Vagina (tissue), 2 donors: ENCODE measurements at regions not wholly inside any gene's neighbourhood (a gene's known extent, or its start where the extent isn't known, plus 50 kb on each side); places are given as distances from the start of the nearest gene placed in this dataset.

Source experiments
- DNase-seq, 2 donors: peaks; one replicate each; pipeline ENCODE4 v3.0.0-alpha.2; 2017; ENCODE audit errors: extremely low spot score in 2 of 2
- H3K27ac ChIP-seq: fragments of 200-600 bp; sonication (generic); one replicate; pipeline ENCODE4 v1.5.1; 2019
- H3K27me3 ChIP-seq: fragments of 200-600 bp; sonication (generic); one replicate; pipeline ENCODE4 v1.5.1; 2019
- H3K36me3 ChIP-seq, 2 donors: fragments of 200-600 bp; sonication (generic); one replicate each; pipeline ENCODE4 v1.5.1; 2017 to 2019
- H3K4me1 ChIP-seq: fragments of 200-600 bp; sonication (generic); one replicate; pipeline ENCODE4 v1.5.1; 2019
- H3K4me3 ChIP-seq, 2 donors: fragments of 200-600 bp; sonication (generic); 1 replicate in 1 of 2; 2 replicates in 1 of 2; pipeline ENCODE4 v1.5.1; 2016 to 2019
- H3K9me3 ChIP-seq: fragments of 200-600 bp; sonication (generic); one replicate; pipeline ENCODE4 v1.5.1; 2019
- CTCF ChIP-seq, 3 experiments: fragments of 450-650 bp in 2 of 3; fragments of 200-600 bp in 1 of 3; sonication (generic) in 1 of 3; IDR thresholded peaks; one replicate each; pipeline ENCODE4 v1.5.1; 2017 to 2019; ENCODE audit warnings: antibody characterized with exemption in 3 of 3, mild to moderate bottlenecking in 2 of 3, moderate library complexity in 2 of 3
- POLR2A ChIP-seq, 2 donors: fragments of 450-650 bp; IDR thresholded peaks; one replicate each; pipeline ENCODE4 v1.6.1; 2017; ENCODE audit warnings: antibody characterized with exemption in 2 of 2, mild to moderate bottlenecking in 2 of 2, moderate library complexity in 2 of 2
- POLR2AphosphoS5 ChIP-seq, 2 donors: sonication (generic); formaldehyde crosslinking; IDR thresholded peaks; one replicate each; pipeline ENCODE4 v1.9.0; 2017; ENCODE audit warnings: antibody characterized with exemption in 2 of 2, mild to moderate bottlenecking in 2 of 2, low read depth in 1 of 2; ENCODE audit not compliant: insufficient read depth in 1 of 2
- intact Hi-C: fragments of 100-400 bp; cut with DNase I; formaldehyde crosslinking; loops from one replicate; pipeline ENCODE4 v1.15.1; 2023

- intact Hi-C loops, result no loop called here
- H3K9me3 ChIP-seq, result no peaks in the 10 kb centered on the region
- H3K36me3 ChIP-seq, result no peaks in the 10 kb centered on the region
- TF ChIP-seq CTCF (IDR thresholded peaks at IDR 0.05) (no peak), POLR2A (IDR thresholded peaks at IDR 0.05) (no peak), POLR2AphosphoS5 (IDR thresholded peaks at IDR 0.05; ENCODE audit: insufficient read depth in 1 of 2, low read depth in 1 of 2) (no peak)
- H3K4me1 ChIP-seq, result no peaks in the 10 kb centered on the region
- no peak overlapping the region for H3K4me3 ChIP-seq
- H3K27me3 ChIP-seq, result no peaks in the 10 kb centered on the region
- peak in 1 of 2 donors; percentile 72 for DNase-seq
- no peak overlapping the region for H3K27ac ChIP-seq
Measured at GRCh38 chr6:2517401-2517800, 233.3 kb downstream of the MYLK4 start.

- no peaks in the 10 kb centered on the region for H3K9me3 ChIP-seq
- TF ChIP-seq CTCF (IDR thresholded peaks at IDR 0.05) (no peak), POLR2A (IDR thresholded peaks at IDR 0.05) (no peak), POLR2AphosphoS5 (IDR thresholded peaks at IDR 0.05; ENCODE audit: insufficient read depth in 1 of 2, low read depth in 1 of 2) (no peak)
- intact Hi-C loops, result no loop called here
- H3K4me3 ChIP-seq, result no peak overlapping the region
- no peaks in the 10 kb centered on the region for H3K36me3 ChIP-seq
- no peaks in the 10 kb centered on the region for H3K4me1 ChIP-seq
- no peak overlapping the region for H3K27ac ChIP-seq
- no peaks in the 10 kb centered on the region for H3K27me3 ChIP-seq
- DNase-seq, result no peak
Measured at GRCh38 chr6:2516059-2516458, 234.7 kb downstream of the MYLK4 start.

GRCh38 chr6:2514965-2515543 lies 235.7 kb downstream of the MYLK4 start:
- TF ChIP-seq POLR2AphosphoS5 (IDR thresholded peaks at IDR 0.05; ENCODE audit: insufficient read depth in 1 of 2, low read depth in 1 of 2) (no peak), POLR2A (IDR thresholded peaks at IDR 0.05) (no peak), CTCF (IDR thresholded peaks at IDR 0.05) (no peak)
- H3K4me1 ChIP-seq, result no peaks in the 10 kb centered on the region
- intact Hi-C loops, result no loop called here
- no peaks in the 10 kb centered on the region for H3K9me3 ChIP-seq
- no peaks in the 10 kb centered on the region for H3K36me3 ChIP-seq
- H3K27ac ChIP-seq, result no peak overlapping the region
- H3K4me3 ChIP-seq, result no peak overlapping the region
- H3K27me3 ChIP-seq, result no peaks in the 10 kb centered on the region
- DNase-seq, result no peak

- intact Hi-C loops, result no loop called here
- Histone ChIP-seq H3K4me3 (no peak overlapping the region), H3K27me3 (no peaks in the 10 kb centered on the region), H3K36me3 (no peaks in the 10 kb centered on the region), H3K9me3 (no peaks in the 10 kb centered on the region), H3K27ac (no peak overlapping the region), H3K4me1 (no peaks in the 10 kb centered on the region)
- TF ChIP-seq POLR2A (IDR thresholded peaks at IDR 0.05), result no peak
- no peak for TF ChIP-seq POLR2AphosphoS5 (IDR thresholded peaks at IDR 0.05; ENCODE audit: insufficient read depth in 1 of 2, low read depth in 1 of 2)
- TF ChIP-seq CTCF (IDR thresholded peaks at IDR 0.05), result no peak
- no peak for DNase-seq
Measured at GRCh38 chr6:2512802-2513201, 237.9 kb downstream of the MYLK4 start.

- intact Hi-C loops, result no loop called here
- H3K4me3 ChIP-seq, result no peak overlapping the region
- no peak overlapping the region for H3K27ac ChIP-seq
- no peaks in the 10 kb centered on the region for H3K4me1 ChIP-seq
- H3K9me3 ChIP-seq, result no peaks in the 10 kb centered on the region
- no peaks in the 10 kb centered on the region for H3K36me3 ChIP-seq
- peak in 1 of 2 donors; percentile 22 for DNase-seq
- H3K27me3 ChIP-seq, result no peaks in the 10 kb centered on the region
- TF ChIP-seq POLR2A (IDR thresholded peaks at IDR 0.05) (no peak), CTCF (IDR thresholded peaks at IDR 0.05) (no peak), POLR2AphosphoS5 (IDR thresholded peaks at IDR 0.05; ENCODE audit: insufficient read depth in 1 of 2, low read depth in 1 of 2) (no peak)
Measured at GRCh38 chr6:2510316-2510715, 240.4 kb downstream of the MYLK4 start.
